ENCODE measurements at regions not wholly inside any gene's neighbourhood (a gene's known extent, or its start where the extent isn't known, plus 50 kb on each side); places are given as distances from the start of the nearest gene placed in this dataset.

GRCh38 chr3:31004025-31004678 lies 109.7 kb upstream of the GADL1 start:
- DNase-seq (ENCODE audit: low read depth): peak; percentile 95

- peak; percentile 52 for DNase-seq (ENCODE audit: low read depth)
Observed at GRCh38 chr3:31008994-31009393, 114.5 kb upstream of the GADL1 start.

GRCh38 chr3:31009881-31010280 lies 115.4 kb upstream of the GADL1 start:
- no peak for DNase-seq (ENCODE audit: low read depth)

GRCh38 chr3:31010491-31010890 lies 116.0 kb upstream of the GADL1 start:
- peak; percentile 75 for DNase-seq (ENCODE audit: low read depth)

GRCh38 chr3:31011380-31011779 lies 116.9 kb upstream of the GADL1 start:
- no peak for DNase-seq (ENCODE audit: low read depth)

- DNase-seq (ENCODE audit: low read depth): no peak
Observed at GRCh38 chr3:31013090-31013489, 118.6 kb upstream of the GADL1 start.

- DNase-seq (ENCODE audit: low read depth): no peak
Observed at GRCh38 chr3:31013843-31014242, 119.4 kb upstream of the GADL1 start.

- no peak for DNase-seq (ENCODE audit: low read depth)
Observed at GRCh38 chr3:31014317-31015040, 120.0 kb upstream of the GADL1 start.

- no peak for DNase-seq (ENCODE audit: low read depth)
Observed at GRCh38 chr3:31016196-31016595, 121.7 kb upstream of the GADL1 start.

GRCh38 chr3:31022716-31023115 lies 128.3 kb upstream of the GADL1 start:
- no peak for DNase-seq (ENCODE audit: low read depth)

GRCh38 chr3:31025541-31025940 lies 131.1 kb upstream of the GADL1 start:
- no peak for DNase-seq (ENCODE audit: low read depth)

- DNase-seq (ENCODE audit: low read depth): no peak
Observed at GRCh38 chr3:31027191-31027761, 132.8 kb upstream of the GADL1 start.

GRCh38 chr3:31027914-31028313 lies 133.5 kb upstream of the GADL1 start:
- DNase-seq (ENCODE audit: low read depth): no peak

- DNase-seq (ENCODE audit: low read depth): no peak
Observed at GRCh38 chr3:31028766-31029165, 134.3 kb upstream of the GADL1 start.

- no peak for DNase-seq (ENCODE audit: low read depth)
Observed at GRCh38 chr3:31029706-31030105, 135.2 kb upstream of the GADL1 start.

- DNase-seq (ENCODE audit: low read depth): peak; percentile 55
Observed at GRCh38 chr3:31035681-31036080, 141.2 kb upstream of the GADL1 start.

- DNase-seq (ENCODE audit: low read depth): no peak
Observed at GRCh38 chr3:31038086-31038739, 143.8 kb upstream of the GADL1 start.

GRCh38 chr3:31039145-31039544 lies 144.7 kb upstream of the GADL1 start:
- no peak for DNase-seq (ENCODE audit: low read depth)

GRCh38 chr3:31041161-31041978 lies 146.9 kb upstream of the GADL1 start:
- peak; percentile 87 for DNase-seq (ENCODE audit: low read depth)

GRCh38 chr3:31043184-31043819 lies 148.8 kb upstream of the GADL1 start:
- no peak for DNase-seq (ENCODE audit: low read depth)

GRCh38 chr3:31047673-31048072 lies 153.2 kb upstream of the GADL1 start:
- no peak for DNase-seq (ENCODE audit: low read depth)

- DNase-seq (ENCODE audit: low read depth): no peak
Observed at GRCh38 chr3:31048143-31048542, 153.7 kb upstream of the GADL1 start.

Measured in non-pigmented ciliary epithelial cell (primary cell).